ENCODE measurements at regions not wholly inside any gene's neighbourhood (a gene's known extent, or its start where the extent isn't known, plus 50 kb on each side); places are given as distances from the start of the nearest gene placed in this dataset.

DNA sequence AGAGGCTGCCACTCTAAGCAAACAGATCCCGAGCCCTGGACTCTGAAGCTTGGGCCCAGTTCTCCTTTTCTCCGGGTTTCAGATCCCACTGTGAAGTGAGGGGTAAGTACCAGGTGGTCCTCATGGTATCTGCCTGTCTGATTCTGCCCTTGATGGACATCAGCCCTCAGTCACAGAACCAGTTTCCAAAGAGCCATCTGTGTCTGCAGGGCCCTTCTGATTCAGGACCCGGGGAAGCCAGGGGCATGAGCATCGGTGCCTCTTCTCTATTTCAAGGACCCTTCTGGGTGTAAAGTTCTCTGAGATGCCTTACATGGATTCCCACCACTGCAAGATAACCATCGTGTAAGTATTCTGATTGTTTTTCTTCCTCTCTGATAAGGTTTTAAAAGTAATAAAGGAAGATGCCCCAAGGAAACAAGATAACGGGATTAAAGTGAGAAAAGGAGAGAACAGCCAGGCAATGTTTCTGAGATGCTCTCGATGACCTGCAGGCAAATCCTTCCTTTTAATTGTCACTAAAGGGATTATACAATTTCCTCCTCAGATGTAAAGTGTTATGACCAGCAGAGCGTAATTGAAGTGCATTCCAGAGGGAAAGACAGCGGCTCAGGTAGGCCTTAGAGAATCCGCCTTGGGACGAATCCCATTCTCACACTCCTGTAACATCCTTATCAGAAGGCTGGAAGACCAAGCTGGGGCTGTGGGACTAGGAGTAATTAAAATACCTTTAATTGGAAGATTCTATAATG is 924.3 kb downstream of the TBC1D22A start:
- H3K9me2 ChIP-seq (ENCODE audit: insufficient read depth) = no peaks in the 10 kb centered on the region
- TF ChIP-seq, protein P1, sequence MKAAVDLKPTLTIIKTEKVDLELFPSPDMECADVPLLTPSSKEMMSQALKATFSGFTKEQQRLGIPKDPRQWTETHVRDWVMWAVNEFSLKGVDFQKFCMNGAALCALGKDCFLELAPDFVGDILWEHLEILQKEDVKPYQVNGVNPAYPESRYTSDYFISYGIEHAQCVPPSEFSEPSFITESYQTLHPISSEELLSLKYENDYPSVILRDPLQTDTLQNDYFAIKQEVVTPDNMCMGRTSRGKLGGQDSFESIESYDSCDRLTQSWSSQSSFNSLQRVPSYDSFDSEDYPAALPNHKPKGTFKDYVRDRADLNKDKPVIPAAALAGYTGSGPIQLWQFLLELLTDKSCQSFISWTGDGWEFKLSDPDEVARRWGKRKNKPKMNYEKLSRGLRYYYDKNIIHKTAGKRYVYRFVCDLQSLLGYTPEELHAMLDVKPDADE (IDR thresholded peaks at IDR 0.05) = no peak
- TF ChIP-seq ZNF114 (CRISPR knock-in tag; IDR thresholded peaks at IDR 0.05) = no peak
- TF ChIP-seq, protein P2, sequence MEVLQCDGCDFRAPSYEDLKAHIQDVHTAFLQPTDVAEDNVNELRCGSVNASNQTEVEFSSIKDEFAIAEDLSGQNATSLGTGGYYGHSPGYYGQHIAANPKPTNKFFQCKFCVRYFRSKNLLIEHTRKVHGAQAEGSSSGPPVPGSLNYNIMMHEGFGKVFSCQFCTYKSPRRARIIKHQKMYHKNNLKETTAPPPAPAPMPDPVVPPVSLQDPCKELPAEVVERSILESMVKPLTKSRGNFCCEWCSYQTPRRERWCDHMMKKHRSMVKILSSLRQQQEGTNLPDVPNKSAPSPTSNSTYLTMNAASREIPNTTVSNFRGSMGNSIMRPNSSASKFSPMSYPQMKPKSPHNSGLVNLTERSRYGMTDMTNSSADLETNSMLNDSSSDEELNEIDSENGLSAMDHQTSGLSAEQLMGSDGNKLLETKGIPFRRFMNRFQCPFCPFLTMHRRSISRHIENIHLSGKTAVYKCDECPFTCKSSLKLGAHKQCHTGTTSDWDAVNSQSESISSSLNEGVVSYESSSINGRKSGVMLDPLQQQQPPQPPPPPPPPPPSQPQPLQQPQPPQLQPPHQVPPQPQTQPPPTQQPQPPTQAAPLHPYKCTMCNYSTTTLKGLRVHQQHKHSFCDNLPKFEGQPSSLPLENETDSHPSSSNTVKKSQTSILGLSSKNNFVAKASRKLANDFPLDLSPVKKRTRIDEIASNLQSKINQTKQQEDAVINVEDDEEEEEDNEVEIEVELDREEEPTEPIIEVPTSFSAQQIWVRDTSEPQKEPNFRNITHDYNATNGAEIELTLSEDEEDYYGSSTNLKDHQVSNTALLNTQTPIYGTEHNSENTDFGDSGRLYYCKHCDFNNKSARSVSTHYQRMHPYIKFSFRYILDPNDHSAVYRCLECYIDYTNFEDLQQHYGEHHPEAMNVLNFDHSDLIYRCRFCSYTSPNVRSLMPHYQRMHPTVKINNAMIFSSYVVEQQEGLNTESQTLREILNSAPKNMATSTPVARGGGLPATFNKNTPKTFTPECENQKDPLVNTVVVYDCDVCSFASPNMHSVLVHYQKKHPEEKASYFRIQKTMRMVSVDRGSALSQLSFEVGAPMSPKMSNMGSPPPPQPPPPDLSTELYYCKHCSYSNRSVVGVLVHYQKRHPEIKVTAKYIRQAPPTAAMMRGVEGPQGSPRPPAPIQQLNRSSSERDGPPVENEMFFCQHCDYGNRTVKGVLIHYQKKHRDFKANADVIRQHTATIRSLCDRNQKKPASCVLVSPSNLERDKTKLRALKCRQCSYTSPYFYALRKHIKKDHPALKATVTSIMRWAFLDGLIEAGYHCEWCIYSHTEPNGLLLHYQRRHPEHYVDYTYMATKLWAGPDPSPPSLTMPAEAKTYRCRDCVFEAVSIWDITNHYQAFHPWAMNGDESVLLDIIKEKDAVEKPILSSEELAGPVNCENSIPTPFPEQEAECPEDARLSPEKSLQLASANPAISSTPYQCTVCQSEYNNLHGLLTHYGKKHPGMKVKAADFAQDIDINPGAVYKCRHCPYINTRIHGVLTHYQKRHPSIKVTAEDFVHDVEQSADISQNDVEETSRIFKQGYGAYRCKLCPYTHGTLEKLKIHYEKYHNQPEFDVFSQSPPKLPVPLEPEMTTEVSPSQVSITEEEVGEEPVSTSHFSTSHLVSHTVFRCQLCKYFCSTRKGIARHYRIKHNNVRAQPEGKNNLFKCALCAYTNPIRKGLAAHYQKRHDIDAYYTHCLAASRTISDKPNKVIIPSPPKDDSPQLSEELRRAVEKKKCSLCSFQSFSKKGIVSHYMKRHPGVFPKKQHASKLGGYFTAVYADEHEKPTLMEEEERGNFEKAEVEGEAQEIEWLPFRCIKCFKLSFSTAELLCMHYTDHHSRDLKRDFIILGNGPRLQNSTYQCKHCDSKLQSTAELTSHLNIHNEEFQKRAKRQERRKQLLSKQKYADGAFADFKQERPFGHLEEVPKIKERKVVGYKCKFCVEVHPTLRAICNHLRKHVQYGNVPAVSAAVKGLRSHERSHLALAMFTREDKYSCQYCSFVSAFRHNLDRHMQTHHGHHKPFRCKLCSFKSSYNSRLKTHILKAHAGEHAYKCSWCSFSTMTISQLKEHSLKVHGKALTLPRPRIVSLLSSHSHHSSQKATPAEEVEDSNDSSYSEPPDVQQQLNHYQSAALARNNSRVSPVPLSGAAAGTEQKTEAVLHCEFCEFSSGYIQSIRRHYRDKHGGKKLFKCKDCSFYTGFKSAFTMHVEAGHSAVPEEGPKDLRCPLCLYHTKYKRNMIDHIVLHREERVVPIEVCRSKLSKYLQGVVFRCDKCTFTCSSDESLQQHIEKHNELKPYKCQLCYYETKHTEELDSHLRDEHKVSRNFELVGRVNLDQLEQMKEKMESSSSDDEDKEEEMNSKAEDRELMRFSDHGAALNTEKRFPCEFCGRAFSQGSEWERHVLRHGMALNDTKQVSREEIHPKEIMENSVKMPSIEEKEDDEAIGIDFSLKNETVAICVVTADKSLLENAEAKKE (CRISPR knock-in tag; IDR thresholded peaks at IDR 0.05) = no peak
- Mint-ChIP-seq H3K4me3 (no peak overlapping the region), H3K27ac (no peak overlapping the region), H3K27me3 (ENCODE audit: insufficient read depth, low read depth, poor library complexity) (peaks cover 11% of the 10 kb centered on the region), H3K9me3 (peaks cover 24% of the 10 kb centered on the region), H3K4me1 (no peaks in the 10 kb centered on the region; the same call in 2 of the 3 replicates), H3K36me3 (ENCODE audit: low read depth) (peaks cover 6% of the 10 kb centered on the region; the same call in 2 of the 3 replicates)
- H3K4me1 ChIP-seq (ENCODE audit: insufficient read depth) = no peaks in the 10 kb centered on the region
- no peak overlapping the region for H3K4me3 ChIP-seq
- H3K36me3 ChIP-seq (ENCODE audit: insufficient read depth) = no peaks in the 10 kb centered on the region; the same call in 1 of the 2 replicates
- ATAC-seq = no peak
- H3K79me2 ChIP-seq (replicated peaks; ENCODE audit: insufficient read depth) = no peaks in the 10 kb centered on the region
- no peak overlapping the region for H3K4me2 ChIP-seq
- no peak overlapping the region for H3K27ac ChIP-seq (ENCODE audit: low read depth)
- DNase-seq (ENCODE audit: low spot score) = no peak
- no peak overlapping the region for H2AFZ ChIP-seq
- no peaks in the 10 kb centered on the region for H3K27me3 ChIP-seq (ENCODE audit: insufficient read depth)
- H3F3A ChIP-seq (replicated peaks; ENCODE audit: low read depth) = no peaks in the 10 kb centered on the region
- no peaks in the 10 kb centered on the region for H4K20me1 ChIP-seq (replicated peaks; ENCODE audit: insufficient read depth)

All from GM23338 (cell line).